C4-2B (cell line): ENCODE measurements at regions not wholly inside any gene's neighbourhood (a gene's known extent, or its start where the extent isn't known, plus 50 kb on each side); places are given as distances from the start of the nearest gene placed in this dataset.

ENCODE experiments used
- ZFX ChIP-seq: fragments of 450-650 bp; IDR thresholded peaks from 2 replicates; pipeline ENCODE4 v1.6.1; 2017
- TF ChIP-seq, protein P1 (sequence below): fragments of 450-650 bp; conservative IDR thresholded peaks from 2 replicates; pipeline ENCODE4 v1.5.1; 2017; ENCODE audit warnings: mild to moderate bottlenecking

DNA sequence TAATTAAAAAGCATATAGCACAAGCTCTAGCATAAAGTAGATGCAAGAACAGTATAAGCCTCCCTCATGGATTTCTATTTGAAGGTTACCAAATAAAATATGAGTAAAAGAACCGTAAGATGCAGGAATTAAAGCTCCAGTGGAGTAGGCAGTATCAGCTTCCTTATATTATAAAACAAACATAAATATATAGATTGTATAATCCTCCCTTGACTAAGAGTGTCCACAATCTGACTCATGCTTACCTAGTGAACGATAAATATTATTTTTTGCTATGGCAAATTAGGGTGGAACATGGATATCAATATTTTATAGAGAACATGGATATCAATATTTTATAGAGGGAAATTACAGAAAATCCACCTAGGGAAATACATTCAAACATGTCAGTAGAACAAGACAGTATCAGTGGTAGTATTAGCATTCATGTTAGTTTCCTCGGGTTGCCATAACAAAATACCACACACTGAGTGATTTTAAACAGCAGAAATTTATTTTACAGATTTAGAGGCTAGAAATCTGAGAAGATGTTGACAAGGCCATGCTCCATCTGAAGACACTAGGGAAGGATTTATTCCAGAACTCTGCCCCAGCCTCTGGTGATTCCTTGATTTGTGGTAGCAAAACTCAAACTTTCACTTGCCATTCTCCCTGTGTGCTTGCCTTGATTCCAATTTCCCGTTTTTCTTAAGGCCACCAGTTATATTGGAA lies 1521.3 kb downstream of the SI start:
- TF ChIP-seq, protein P1, sequence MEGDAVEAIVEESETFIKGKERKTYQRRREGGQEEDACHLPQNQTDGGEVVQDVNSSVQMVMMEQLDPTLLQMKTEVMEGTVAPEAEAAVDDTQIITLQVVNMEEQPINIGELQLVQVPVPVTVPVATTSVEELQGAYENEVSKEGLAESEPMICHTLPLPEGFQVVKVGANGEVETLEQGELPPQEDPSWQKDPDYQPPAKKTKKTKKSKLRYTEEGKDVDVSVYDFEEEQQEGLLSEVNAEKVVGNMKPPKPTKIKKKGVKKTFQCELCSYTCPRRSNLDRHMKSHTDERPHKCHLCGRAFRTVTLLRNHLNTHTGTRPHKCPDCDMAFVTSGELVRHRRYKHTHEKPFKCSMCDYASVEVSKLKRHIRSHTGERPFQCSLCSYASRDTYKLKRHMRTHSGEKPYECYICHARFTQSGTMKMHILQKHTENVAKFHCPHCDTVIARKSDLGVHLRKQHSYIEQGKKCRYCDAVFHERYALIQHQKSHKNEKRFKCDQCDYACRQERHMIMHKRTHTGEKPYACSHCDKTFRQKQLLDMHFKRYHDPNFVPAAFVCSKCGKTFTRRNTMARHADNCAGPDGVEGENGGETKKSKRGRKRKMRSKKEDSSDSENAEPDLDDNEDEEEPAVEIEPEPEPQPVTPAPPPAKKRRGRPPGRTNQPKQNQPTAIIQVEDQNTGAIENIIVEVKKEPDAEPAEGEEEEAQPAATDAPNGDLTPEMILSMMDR, result no peak
- TF ChIP-seq ZFX, result no peak
